Mesenchymal stem cell (in vitro differentiated cells and primary cell): ENCODE measurements at regions not wholly inside any gene's neighbourhood (a gene's known extent, or its start where the extent isn't known, plus 50 kb on each side); places are given as distances from the start of the nearest gene placed in this dataset.

Experiments used
- DNase-seq: peaks from one replicate; pipeline ENCODE4 v3.0.0-alpha.2; 2013
- H2AFZ ChIP-seq: one replicate; pipeline ENCODE4 v1.6.1; 2013; ENCODE audit warnings: low read depth, mild to moderate bottlenecking, control low read depth, inconsistent platforms, low read length, moderate library complexity
- H2AK5ac ChIP-seq: 2 replicates; pipeline ENCODE4 v1.6.1; 2013; ENCODE audit warnings: low read length, moderate library complexity, mild to moderate bottlenecking, inconsistent platforms; ENCODE audit not compliant: severe bottlenecking
- H2BK120ac ChIP-seq: one replicate; pipeline ENCODE4 v1.6.1; 2013; ENCODE audit warnings: low read depth, mild to moderate bottlenecking, inconsistent platforms, low read length, moderate library complexity
- H2BK12ac ChIP-seq, 2 experiments: one replicate each; pipeline ENCODE4 v1.6.1; 2013; ENCODE audit warnings: inconsistent platforms in 2 of 2, low read length in 2 of 2, mild to moderate bottlenecking in 2 of 2, moderate library complexity in 2 of 2, control low read depth in 1 of 2
- H2BK15ac ChIP-seq: one replicate; pipeline ENCODE4 v1.6.1; 2013; ENCODE audit warnings: mild to moderate bottlenecking, low read depth, inconsistent platforms; ENCODE audit not compliant: poor library complexity, severe bottlenecking
- H2BK5ac ChIP-seq: 2 replicates; pipeline ENCODE4 v1.6.1; 2013; ENCODE audit warnings: low read depth, mild to moderate bottlenecking, low read length, control low read depth, inconsistent platforms; ENCODE audit not compliant: poor library complexity, severe bottlenecking
- H3K14ac ChIP-seq, 2 experiments: one replicate each; pipeline ENCODE4 v1.6.1; 2013; ENCODE audit warnings: inconsistent platforms in 2 of 2, low read length in 2 of 2, control low read depth in 1 of 2, mild to moderate bottlenecking in 1 of 2, moderate library complexity in 1 of 2
- H3K18ac ChIP-seq, 2 experiments: one replicate each; pipeline ENCODE4 v1.6.1; 2013; ENCODE audit warnings: inconsistent platforms in 2 of 2, low read length in 2 of 2, control low read depth in 1 of 2, low read depth in 1 of 2, mild to moderate bottlenecking in 1 of 2
- H3K23ac ChIP-seq, 2 experiments: one replicate each; pipeline ENCODE4 v1.6.1; 2013; ENCODE audit warnings: inconsistent platforms in 2 of 2, low read length in 2 of 2, mild to moderate bottlenecking in 2 of 2, moderate library complexity in 2 of 2, control low read depth in 1 of 2
- H3K27ac ChIP-seq: 2 replicates; pipeline ENCODE4 v1.5.1; 2013; ENCODE audit warnings: mild to moderate bottlenecking, moderate library complexity, low read length, control low read depth, inconsistent platforms; ENCODE audit not compliant: poor library complexity, severe bottlenecking
- H3K27me3 ChIP-seq, 2 experiments: 2 replicates each; pipeline versions ENCODE4 v1.6.1 to v1.7.0; 2013; ENCODE audit warnings: low read length in 2 of 2, mild to moderate bottlenecking in 2 of 2, moderate library complexity in 2 of 2, control low read depth in 1 of 2, inconsistent platforms in 1 of 2; ENCODE audit not compliant: control insufficient read depth in 1 of 2, insufficient read depth in 1 of 2
- H3K36me3 ChIP-seq, 2 experiments: 2 replicates each; pipeline versions ENCODE4 v1.6.1 to v1.7.0; 2013; ENCODE audit warnings: low read length in 2 of 2, control low read depth in 1 of 2, inconsistent platforms in 1 of 2, low read depth in 1 of 2, mild to moderate bottlenecking in 1 of 2; ENCODE audit not compliant: insufficient read depth in 2 of 2, control insufficient read depth in 1 of 2
- H3K4ac ChIP-seq, 2 experiments: one replicate each; pipeline ENCODE4 v1.6.1; 2013; ENCODE audit warnings: inconsistent platforms in 2 of 2, low read length in 2 of 2, mild to moderate bottlenecking in 2 of 2, moderate library complexity in 2 of 2, control low read depth in 1 of 2, low read depth in 1 of 2
- H3K4me1 ChIP-seq: 2 replicates; pipeline ENCODE4 v1.6.1; 2013; ENCODE audit warnings: low read depth, low read length, control low read depth; ENCODE audit not compliant: control insufficient read depth, insufficient read depth
- H3K4me2 ChIP-seq: 2 replicates; pipeline ENCODE4 v1.6.1; 2013; ENCODE audit warnings: low read length, mild to moderate bottlenecking, inconsistent platforms; ENCODE audit not compliant: poor library complexity, severe bottlenecking
- H3K4me3 ChIP-seq, 2 experiments: 2 replicates each; pipeline versions ENCODE4 v1.5.1 to v1.7.0; 2013; ENCODE audit warnings: low read length in 2 of 2, mild to moderate bottlenecking in 2 of 2, control low read depth in 1 of 2, low read depth in 1 of 2; ENCODE audit not compliant: insufficient read depth in 1 of 2
- H3K79me1 ChIP-seq: replicated peaks from 2 replicates; pipeline ENCODE4 v1.6.1; 2013; ENCODE audit warnings: mild to moderate bottlenecking, control low read depth, low read length, inconsistent platforms; ENCODE audit not compliant: poor library complexity, severe bottlenecking
- H3K9ac ChIP-seq: 2 replicates; pipeline ENCODE4 v1.7.0; 2013; ENCODE audit warnings: mild to moderate bottlenecking, low read length, moderate library complexity
- H3K9me3 ChIP-seq: 2 replicates; pipeline ENCODE4 v1.7.0; 2013; ENCODE audit warnings: mild to moderate bottlenecking, low read length; ENCODE audit not compliant: control insufficient read depth
- H4K8ac ChIP-seq: one replicate; pipeline ENCODE4 v1.6.1; 2013; ENCODE audit warnings: inconsistent platforms, mild to moderate bottlenecking, low read length, moderate library complexity
- H4K91ac ChIP-seq: one replicate; pipeline ENCODE4 v1.6.1; 2013; ENCODE audit warnings: mild to moderate bottlenecking, low read length, inconsistent platforms
- WGBS: methylation state at CpG from one replicate; pipeline ENCODE4 v1.1.7; 2013; ENCODE audit warnings: mixed read lengths; 5-methylcytosine and 5-hydroxymethylcytosine counted together

GRCh38 chr14:98474900-98475299, 797.1 kb downstream of the BCL11B start:
- H3K36me3 ChIP-seq, result no peaks in the 10 kb centered on the region
- H3K14ac ChIP-seq, result no peak overlapping the region
- no peaks in the 10 kb centered on the region for H3K4me1 ChIP-seq
- no peak overlapping the region for H4K91ac ChIP-seq
- H3K18ac ChIP-seq, result no peak overlapping the region
- no peak overlapping the region for H2BK15ac ChIP-seq
- no peak overlapping the region for H3K4me2 ChIP-seq
- peaks cover 4% of the 10 kb centered on the region for H3K9me3 ChIP-seq
- H2BK120ac ChIP-seq, result no peak overlapping the region
- no peak overlapping the region for H2BK5ac ChIP-seq
- H3K4me3 ChIP-seq, result no peak overlapping the region
- H3K27ac ChIP-seq, result no peak overlapping the region
- no peak overlapping the region for H2AK5ac ChIP-seq
- H3K9ac ChIP-seq, result no peak overlapping the region
- no peak overlapping the region for H2AFZ ChIP-seq
- no peak for DNase-seq
- H4K8ac ChIP-seq, result no peak overlapping the region
- H3K79me1 ChIP-seq, result no peaks in the 10 kb centered on the region
- no peaks in the 10 kb centered on the region for H3K27me3 ChIP-seq
- H2BK12ac ChIP-seq, result no peak overlapping the region
- 64% methylated on average over 2 of the region's 2 CpGs for WGBS
- no peak overlapping the region for H3K4ac ChIP-seq
- H3K23ac ChIP-seq, result no peak overlapping the region

- H2BK15ac ChIP-seq, result no peak overlapping the region
- no peak overlapping the region for H2BK5ac ChIP-seq
- WGBS, result 77% methylated on average over 5 of the region's 5 CpGs
- no peak overlapping the region for H4K8ac ChIP-seq
- no peak overlapping the region for H3K18ac ChIP-seq
- no peak overlapping the region for H3K9ac ChIP-seq
- H4K91ac ChIP-seq, result no peak overlapping the region
- H2BK12ac ChIP-seq, result no peak overlapping the region
- H3K36me3 ChIP-seq, result no peaks in the 10 kb centered on the region
- DNase-seq, result no peak
- H2BK120ac ChIP-seq, result no peak overlapping the region
- no peaks in the 10 kb centered on the region for H3K79me1 ChIP-seq
- no peak overlapping the region for H3K23ac ChIP-seq
- H3K9me3 ChIP-seq, result no peaks in the 10 kb centered on the region
- H3K27me3 ChIP-seq, result no peaks in the 10 kb centered on the region
- H3K4me1 ChIP-seq, result no peaks in the 10 kb centered on the region
- H2AFZ ChIP-seq, result no peak overlapping the region
- H3K14ac ChIP-seq, result no peak overlapping the region
- no peak overlapping the region for H2AK5ac ChIP-seq
- H3K4ac ChIP-seq, result no peak overlapping the region
- no peak overlapping the region for H3K27ac ChIP-seq
- H3K4me3 ChIP-seq, result no peak overlapping the region
- no peak overlapping the region for H3K4me2 ChIP-seq
Measured at GRCh38 chr14:98477935-98478334, 794.1 kb downstream of the BCL11B start.

GRCh38 chr14:98489115-98489514, 782.9 kb downstream of the BCL11B start:
- Histone ChIP-seq H3K36me3 (no peaks in the 10 kb centered on the region), H2AK5ac (no peak overlapping the region), H3K4me3 (no peak overlapping the region), H3K27me3 (no peaks in the 10 kb centered on the region), H3K27ac (no peak overlapping the region), H3K9me3 (peaks cover 9% of the 10 kb centered on the region), H3K79me1 (no peaks in the 10 kb centered on the region), H3K4ac (no peak overlapping the region), H4K8ac (no peak overlapping the region), H2BK5ac (no peak overlapping the region), H2BK15ac (no peak overlapping the region), H2BK120ac (no peak overlapping the region), H4K91ac (no peak overlapping the region), H3K18ac (no peak overlapping the region), H2AFZ (no peak overlapping the region), H3K9ac (no peak overlapping the region), H3K4me2 (no peak overlapping the region), H3K4me1 (no peaks in the 10 kb centered on the region), H3K23ac (no peak overlapping the region), H2BK12ac (no peak overlapping the region), H3K14ac (no peak overlapping the region)
- 57% methylated on average over 1 of the region's 4 CpGs for WGBS
- DNase-seq, result no peak

- DNase-seq, result no peak
- H3K9ac ChIP-seq, result no peak overlapping the region
- 69% methylated on average over 4 of the region's 5 CpGs for WGBS
- H3K4ac ChIP-seq, result no peak overlapping the region
- H4K8ac ChIP-seq, result no peak overlapping the region
- H3K4me2 ChIP-seq, result no peak overlapping the region
- no peak overlapping the region for H2AK5ac ChIP-seq
- no peaks in the 10 kb centered on the region for H3K4me1 ChIP-seq
- no peaks in the 10 kb centered on the region for H3K27me3 ChIP-seq
- H3K27ac ChIP-seq, result no peak overlapping the region
- H3K23ac ChIP-seq, result no peak overlapping the region
- H2BK12ac ChIP-seq, result no peak overlapping the region
- H3K4me3 ChIP-seq, result no peak overlapping the region
- no peak overlapping the region for H2BK5ac ChIP-seq
- no peaks in the 10 kb centered on the region for H3K36me3 ChIP-seq
- no peak overlapping the region for H2BK15ac ChIP-seq
- H3K9me3 ChIP-seq, result no peaks in the 10 kb centered on the region
- H2AFZ ChIP-seq, result no peak overlapping the region
- H3K14ac ChIP-seq, result no peak overlapping the region
- no peak overlapping the region for H2BK120ac ChIP-seq
- H4K91ac ChIP-seq, result no peak overlapping the region
- no peak overlapping the region for H3K18ac ChIP-seq
- no peaks in the 10 kb centered on the region for H3K79me1 ChIP-seq
Measured at GRCh38 chr14:98494582-98494981, 777.4 kb downstream of the BCL11B start.
